Nephron progenitor cell (in vitro differentiated cells): ENCODE measurements at regions not wholly inside any gene's neighbourhood (a gene's known extent, or its start where the extent isn't known, plus 50 kb on each side); places are given as distances from the start of the nearest gene placed in this dataset.

Experiments used
- DNase-seq: peaks from one replicate; pipeline ENCODE4 v3.0.0; 2021
- H3K27ac Mint-ChIP-seq: 2 replicates; pipeline ENCODE4 v1.8.0; 2021; ENCODE audit warnings: mild to moderate bottlenecking, moderate library complexity, mixed read lengths
- H3K27me3 Mint-ChIP-seq: 2 replicates; pipeline ENCODE4 v1.8.0; 2021; ENCODE audit warnings: mild to moderate bottlenecking, low read depth, mixed read lengths; ENCODE audit not compliant: poor library complexity
- H3K36me3 Mint-ChIP-seq: 2 replicates; pipeline ENCODE4 v1.8.0; 2021; ENCODE audit warnings: low read depth, mixed read lengths
- H3K4me1 Mint-ChIP-seq: 2 replicates; pipeline ENCODE4 v1.8.0; 2021; ENCODE audit warnings: mixed read lengths
- H3K4me3 Mint-ChIP-seq: 2 replicates; pipeline ENCODE4 v1.8.0; 2021; ENCODE audit warnings: mild to moderate bottlenecking, moderate library complexity, mixed read lengths
- H3K9me3 Mint-ChIP-seq: 2 replicates; pipeline ENCODE4 v1.8.0; 2021; ENCODE audit warnings: mild to moderate bottlenecking, moderate library complexity, mixed read lengths
- CTCF ChIP-seq: fragments of 200-600 bp; sonication (generic); IDR thresholded peaks from 2 replicates; pipeline ENCODE4 v1.5.0; 2021; ENCODE audit warnings: antibody characterized with exemption

- Mint-ChIP-seq H3K36me3 (no peaks in the 10 kb centered on the region), H3K4me1 (no peaks in the 10 kb centered on the region), H3K27me3 (peaks cover 3% of the 10 kb centered on the region), H3K4me3 (no peak overlapping the region), H3K27ac (no peak overlapping the region), H3K9me3 (peaks cover 4% of the 10 kb centered on the region)
- no peak for DNase-seq
- no peak for TF ChIP-seq CTCF
Observed at GRCh38 chr5:29614206-29614605, 1579.3 kb upstream of the CDH6 start.

DNA sequence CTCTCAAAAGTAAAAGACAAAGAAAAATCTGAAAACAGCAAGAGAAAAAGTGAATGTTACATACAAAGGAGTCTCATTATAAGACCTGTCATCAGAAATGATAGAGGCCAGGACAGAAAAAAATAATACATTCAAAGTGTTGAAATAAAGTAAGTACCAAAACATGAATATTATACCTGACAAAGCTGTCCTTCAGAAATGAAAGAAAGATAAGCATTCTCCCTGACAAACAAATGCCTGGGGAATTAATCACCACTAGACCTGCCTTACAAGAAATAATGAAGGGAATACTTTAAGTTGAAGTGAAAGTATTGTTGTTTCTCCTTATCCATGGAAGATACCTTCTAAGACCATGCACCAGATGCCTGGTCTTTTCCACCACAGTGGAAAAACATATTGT, 1605.2 kb upstream of the CDH6 start:
- Mint-ChIP-seq H3K4me3 (no peak overlapping the region), H3K9me3 (no peaks in the 10 kb centered on the region), H3K36me3 (no peaks in the 10 kb centered on the region), H3K27me3 (no peaks in the 10 kb centered on the region), H3K4me1 (no peaks in the 10 kb centered on the region), H3K27ac (no peak overlapping the region)
- no peak for DNase-seq
- no peak for TF ChIP-seq CTCF

GRCh38 chr5:29587832-29588231, 1605.7 kb upstream of the CDH6 start:
- Mint-ChIP-seq H3K27me3 (no peaks in the 10 kb centered on the region), H3K36me3 (no peaks in the 10 kb centered on the region), H3K9me3 (no peaks in the 10 kb centered on the region), H3K27ac (no peak overlapping the region), H3K4me1 (no peaks in the 10 kb centered on the region), H3K4me3 (no peak overlapping the region)
- DNase-seq, result no peak
- no peak for TF ChIP-seq CTCF

GRCh38 chr5:29568028-29568427, 1625.5 kb upstream of the CDH6 start:
- H3K27me3 Mint-ChIP-seq, result no peaks in the 10 kb centered on the region
- H3K27ac Mint-ChIP-seq, result no peak overlapping the region
- no peaks in the 10 kb centered on the region for H3K36me3 Mint-ChIP-seq

DNA sequence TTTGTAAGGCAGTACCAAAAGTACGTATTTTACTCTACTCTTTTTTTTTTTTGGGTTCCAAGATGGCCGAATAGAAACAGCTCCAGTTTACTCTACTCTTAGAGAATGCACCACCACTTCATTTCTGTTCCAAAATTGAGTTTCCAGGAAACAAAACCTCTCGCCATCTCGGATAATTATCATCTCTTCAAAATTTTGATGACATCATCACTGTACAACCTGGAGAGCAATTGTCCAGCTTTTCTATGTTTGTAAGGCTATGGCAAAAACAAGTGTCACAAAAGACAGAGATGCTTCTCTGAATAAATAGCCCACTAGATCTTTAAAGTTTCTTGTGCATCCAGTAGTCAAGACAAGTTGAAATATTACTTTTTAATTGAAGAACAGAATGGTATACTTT, 1631.9 kb upstream of the CDH6 start:
- Mint-ChIP-seq H3K9me3 (no peaks in the 10 kb centered on the region), H3K4me1 (no peaks in the 10 kb centered on the region), H3K27me3 (no peaks in the 10 kb centered on the region), H3K36me3 (no peaks in the 10 kb centered on the region), H3K27ac (no peak overlapping the region), H3K4me3 (no peak overlapping the region)
- no peak for DNase-seq
- TF ChIP-seq CTCF, result no peak

More at GRCh38 chr5:29568028-29568427, 1625.5 kb upstream of the CDH6 start:
- H3K4me3 Mint-ChIP-seq, result no peak overlapping the region
- H3K9me3 Mint-ChIP-seq, result no peaks in the 10 kb centered on the region
- no peak for DNase-seq
- no peak for TF ChIP-seq CTCF
- H3K4me1 Mint-ChIP-seq, result no peaks in the 10 kb centered on the region

DNA sequence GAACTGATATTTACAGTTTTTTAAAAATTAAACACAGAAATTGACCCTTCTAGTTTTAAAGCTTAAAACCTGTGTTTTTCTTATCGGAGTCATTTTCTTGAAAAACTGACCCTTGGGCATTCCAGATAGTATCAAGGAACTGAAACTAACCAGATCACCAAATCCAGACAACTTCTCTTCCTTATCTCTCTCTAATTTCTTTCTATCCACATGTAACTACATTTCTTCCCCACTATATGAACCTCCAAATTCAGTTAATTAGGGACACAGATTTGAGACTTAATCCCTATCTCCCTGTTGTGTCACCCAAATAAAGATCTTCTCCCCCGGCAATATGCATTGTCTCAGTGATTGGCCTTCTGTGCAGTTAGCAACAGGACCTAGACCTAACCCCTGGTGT, 1643.0 kb upstream of the CDH6 start:
- no peak overlapping the region for H3K4me3 Mint-ChIP-seq

More for the DNA sequence above, 1643.0 kb upstream of the CDH6 start:
- H3K36me3 Mint-ChIP-seq, result no peaks in the 10 kb centered on the region
- H3K27me3 Mint-ChIP-seq, result no peaks in the 10 kb centered on the region
- H3K27ac Mint-ChIP-seq, result peak overlapping the region; percentile 1
- DNase-seq, result no peak
- no peaks in the 10 kb centered on the region for H3K4me1 Mint-ChIP-seq
- TF ChIP-seq CTCF, result no peak
- peaks cover 14% of the 10 kb centered on the region for H3K9me3 Mint-ChIP-seq
